H1 (cell line): ENCODE measurements at regions not wholly inside any gene's neighbourhood (a gene's known extent, or its start where the extent isn't known, plus 50 kb on each side); places are given as distances from the start of the nearest gene placed in this dataset.

Experiments used
- CTCF ChIA-PET: fragments of 300-600 bp; sonication (Branson Sonifier 250); formaldehyde crosslinking; loops from one replicate; lab custom pipeline; 2021; ENCODE audit not compliant: partially characterized antibody; lab: Charles Lee
- POLR2A ChIA-PET: fragments of 300-600 bp; sonication (Branson Sonifier 250); formaldehyde crosslinking; loops from one replicate; lab custom pipeline; 2021; ENCODE audit warnings: inconsistent platforms; ENCODE audit not compliant: partially characterized antibody; lab: Charles Lee
- DNase-seq, 2 experiments: peaks; one replicate each; pipeline versions ENCODE4 v3.0.0 to v3.0.0-alpha.2; 2010 to 2022; ENCODE audit warnings: low spot score in 2 of 2, low read depth in 1 of 2, mixed read lengths in 1 of 2
- FAIRE-seq: peaks from 2 replicates; lab custom pipeline; 2011; peaks lifted over from hg19 to GRCh38; lab: Jason Lieb, UNC
- H2AFZ ChIP-seq: 2 replicates; pipeline ENCODE4 v1.8.1; 2012; ENCODE audit warnings: low read length, inconsistent platforms
- H2AK5ac ChIP-seq: 2 replicates; pipeline ENCODE4 v1.6.1; 2013; ENCODE audit warnings: low read depth, low read length
- H2BK120ac ChIP-seq: replicated peaks from 2 replicates; pipeline ENCODE3; 2013; ENCODE audit warnings: low read depth, low read length, inconsistent platforms
- H2BK12ac ChIP-seq: 2 replicates; pipeline ENCODE4 v1.6.1; 2013; ENCODE audit warnings: low read depth, low read length
- H2BK15ac ChIP-seq: 2 replicates; pipeline ENCODE4 v1.6.1; 2013; ENCODE audit warnings: low read length
- H2BK20ac ChIP-seq: 2 replicates; pipeline ENCODE4 v1.6.1; 2013; ENCODE audit warnings: low read length
- H2BK5ac ChIP-seq: 2 replicates; pipeline ENCODE4 v1.6.1; 2013; ENCODE audit warnings: low read depth, low read length
- H3K14ac ChIP-seq: 2 replicates; pipeline ENCODE4 v1.6.1; 2013; ENCODE audit warnings: inconsistent platforms; ENCODE audit not compliant: insufficient read length
- H3K18ac ChIP-seq: 2 replicates; pipeline ENCODE4 v1.6.1; 2013; ENCODE audit warnings: low read length; ENCODE audit errors: extremely low read depth
- H3K23ac ChIP-seq: 2 replicates; pipeline ENCODE4 v1.6.1; 2013; ENCODE audit warnings: inconsistent platforms; ENCODE audit not compliant: insufficient read length
- H3K23me2 ChIP-seq: 2 replicates; pipeline ENCODE4 v1.6.1; 2013; ENCODE audit warnings: low read depth, low read length
- H3K27ac ChIP-seq: 2 replicates; pipeline ENCODE4 v1.6.1; 2011; ENCODE audit warnings: low read depth, low read length, inconsistent platforms
- H3K27me3 ChIP-seq, 4 experiments: replicated peaks in 1 of 4; 1 replicate in 1 of 4; 2 replicates in 3 of 4; pipeline versions ENCODE4 v1.6.1 to v1.8.1; 2011 to 2013; ENCODE audit warnings: low read length in 3 of 4, mild to moderate bottlenecking in 3 of 4, inconsistent platforms in 2 of 4, mixed read lengths in 2 of 4, moderate library complexity in 1 of 4; ENCODE audit not compliant: control insufficient read depth in 3 of 4, insufficient read depth in 3 of 4; ENCODE audit errors: extremely low read depth in 1 of 4
- H3K36me3 ChIP-seq, 4 experiments: 2 replicates each; pipeline versions ENCODE4 v1.6.1 to v1.8.1; 2011 to 2013; ENCODE audit warnings: mild to moderate bottlenecking in 4 of 4, low read length in 3 of 4, moderate library complexity in 2 of 4, control low read depth in 1 of 4, inconsistent platforms in 1 of 4; ENCODE audit not compliant: insufficient read depth in 4 of 4, control insufficient read depth in 2 of 4
- H3K4ac ChIP-seq: replicated peaks from 2 replicates; pipeline ENCODE3; 2013; ENCODE audit warnings: low read length, low read depth, mixed read lengths, inconsistent platforms; ENCODE audit not compliant: insufficient read length
- H3K4me1 ChIP-seq, 4 experiments: replicated peaks in 1 of 4; 1 replicate in 1 of 4; 2 replicates in 3 of 4; pipeline versions ENCODE4 v1.6.1 to v1.8.1; 2011 to 2013; ENCODE audit warnings: low read length in 3 of 4, inconsistent platforms in 2 of 4, mixed read lengths in 1 of 4; ENCODE audit not compliant: insufficient read depth in 4 of 4, control insufficient read depth in 3 of 4
- H3K4me2 ChIP-seq, 2 experiments: 2 replicates each; pipeline versions ENCODE4 v1.6.1 to v1.8.1; 2011 to 2013; ENCODE audit warnings: low read depth in 2 of 2, low read length in 2 of 2, control low read depth in 1 of 2, inconsistent platforms in 1 of 2, mild to moderate bottlenecking in 1 of 2; ENCODE audit not compliant: insufficient read depth in 1 of 2
- H3K4me3 ChIP-seq, 4 experiments: fragments of 200-600, 300-600 bp in 1 of 4; sonication (generic), shearing (Covaris generic), sonication (Bioruptor Twin) in 1 of 4; 2 replicates each; pipeline versions ENCODE4 v1.5.1 to v1.8.1; 2011 to 2016; ENCODE audit warnings: low read length in 4 of 4, low read depth in 3 of 4, control low read depth in 2 of 4, inconsistent platforms in 2 of 4, mild to moderate bottlenecking in 2 of 4, mixed read lengths in 1 of 4, moderate library complexity in 1 of 4; ENCODE audit not compliant: insufficient read depth in 2 of 4; ENCODE audit errors: extremely low read depth in 1 of 4
- H3K56ac ChIP-seq: replicated peaks from 2 replicates; pipeline ENCODE3; 2013; ENCODE audit warnings: low read depth, mild to moderate bottlenecking, mixed read lengths, low read length, inconsistent platforms; ENCODE audit not compliant: insufficient read length
- H3K79me1 ChIP-seq: 2 replicates; pipeline ENCODE4 v1.6.1; 2013; ENCODE audit warnings: low read depth, low read length, control low read depth
- H3K79me2 ChIP-seq, 2 experiments: 2 replicates each; pipeline versions ENCODE4 v1.6.1 to v1.8.1; 2012 to 2013; ENCODE audit warnings: low read length in 2 of 2, mild to moderate bottlenecking in 2 of 2, inconsistent platforms in 1 of 2; ENCODE audit not compliant: insufficient read depth in 2 of 2, control insufficient read depth in 1 of 2
- H3K9ac ChIP-seq, 4 experiments: replicated peaks in 1 of 4; 1 replicate in 1 of 4; 2 replicates in 3 of 4; pipeline versions ENCODE4 v1.6.1 to v1.8.1; 2011 to 2013; ENCODE audit warnings: low read depth in 3 of 4, low read length in 3 of 4, control low read depth in 2 of 4, mild to moderate bottlenecking in 2 of 4, moderate library complexity in 2 of 4, inconsistent platforms in 1 of 4; ENCODE audit errors: extremely low read depth in 1 of 4
- H3K9me3 ChIP-seq, 2 experiments: 2 replicates each; pipeline versions ENCODE4 v1.6.1 to v1.8.1; 2012 to 2013; ENCODE audit warnings: mild to moderate bottlenecking in 2 of 2, moderate library complexity in 2 of 2, control low read depth in 1 of 2, inconsistent platforms in 1 of 2, low read depth in 1 of 2, low read length in 1 of 2, mixed read lengths in 1 of 2; ENCODE audit not compliant: insufficient read depth in 2 of 2
- H4K20me1 ChIP-seq, 2 experiments: replicated peaks in 1 of 2; 2 replicates each; pipeline versions ENCODE3 to v1.8.1; 2011 to 2013; ENCODE audit warnings: inconsistent platforms in 2 of 2, low read length in 2 of 2, mild to moderate bottlenecking in 1 of 2; ENCODE audit not compliant: insufficient read depth in 2 of 2, control insufficient read depth in 1 of 2
- H4K5ac ChIP-seq: 2 replicates; pipeline ENCODE4 v1.6.1; 2013; ENCODE audit warnings: low read length, low read depth, mixed read lengths, inconsistent platforms; ENCODE audit not compliant: insufficient read length
- H4K8ac ChIP-seq: 2 replicates; pipeline ENCODE4 v1.8.0; 2013; ENCODE audit warnings: mild to moderate bottlenecking, moderate library complexity, low read length, inconsistent platforms; ENCODE audit not compliant: insufficient read depth; ENCODE audit errors: extremely low read depth
- H4K91ac ChIP-seq: replicated peaks from 2 replicates; pipeline ENCODE3; 2013; ENCODE audit warnings: low read length, mixed read lengths, inconsistent platforms; ENCODE audit not compliant: insufficient read length
- ASH2L ChIP-seq: fragments of 200-600, 300-600 bp; sonication (generic); IDR thresholded peaks from one replicate; pipeline ENCODE4 v1.7.1; 2017; ENCODE audit warnings: low read length
- KDM5A ChIP-seq: fragments of 200-600 bp; IDR thresholded peaks from 2 replicates; pipeline ENCODE4 v1.7.1; 2012; ENCODE audit warnings: mild to moderate bottlenecking, low read length, inconsistent platforms, mixed read lengths
- MAX ChIP-seq: IDR thresholded peaks from 2 replicates; pipeline ENCODE4 v1.6.1; 2012; ENCODE audit warnings: inconsistent platforms
- WGBS, 2 experiments: shearing (Covaris generic) in 1 of 2; methylation state at CpG; one replicate each; pipeline versions ENCODE4 v1.1.6 to v1.1.7; 2013 to 2015; ENCODE audit warnings: low lambda C conversion rate in 2 of 2, mixed read lengths in 2 of 2, inconsistent platforms in 1 of 2, low coverage in 1 of 2, missing lambda C conversion rate in 1 of 2; ENCODE audit not compliant: insufficient replicate concordance in 2 of 2, insufficient coverage in 1 of 2, insufficient read length in 1 of 2; ENCODE audit errors: extremely low coverage in 1 of 2, missing lambda C conversion rate in 1 of 2; 5-methylcytosine and 5-hydroxymethylcytosine counted together

GRCh38 chr11:11735586-11735985 is 106.2 kb upstream of the USP47 start:
- no peak overlapping the region for H4K91ac ChIP-seq
- peak overlapping the region; percentile 31; the same call in 1 of the 2 replicates for H2BK15ac ChIP-seq
- H2AFZ ChIP-seq, result peak overlapping the region; percentile 16; the same call in 1 of the 2 replicates
- H2BK12ac ChIP-seq, result peak overlapping the region; percentile 55; the same call in 1 of the 2 replicates
- no peak overlapping the region for H2AK5ac ChIP-seq
- no peaks in the 10 kb centered on the region for H3K79me2 ChIP-seq
- no peak overlapping the region; a peak in 1 of 8 replicates for H3K4me3 ChIP-seq
- H4K8ac ChIP-seq, result no peak overlapping the region
- no peak overlapping the region for H3K18ac ChIP-seq
- no peak overlapping the region for H3K23ac ChIP-seq
- ChIA-PET CTCF (interaction anchor here (1.5 to 2.7 kb wide), 2 partner anchors 13 to 52 kb away, joined by 4 to 9 read pairs; no protein-coding TSS in a partner anchor), POLR2A (no interaction called here)
- H4K20me1 ChIP-seq, result no peaks in the 10 kb centered on the region
- no peak overlapping the region for H2BK120ac ChIP-seq
- no peaks in the 10 kb centered on the region; a peak in 1 of 7 replicates for H3K27me3 ChIP-seq
- peaks cover 2 to 6% (median 5%) of the 10 kb centered on the region in 4 experiments; a peak in 5 of 7 replicates for H3K4me1 ChIP-seq
- H3K79me1 ChIP-seq, result no peaks in the 10 kb centered on the region
- H3K9ac ChIP-seq, result no peak overlapping the region
- no peaks in the 10 kb centered on the region for H3K36me3 ChIP-seq
- no peak overlapping the region for H3K4ac ChIP-seq
- H2BK20ac ChIP-seq, result no peak overlapping the region
- peak overlapping the region; percentile 7; the same call in 1 of the 2 replicates for H2BK5ac ChIP-seq
- H4K5ac ChIP-seq, result no peak overlapping the region
- peak in 1 of 2 experiments; percentile 5 for DNase-seq
- H3K56ac ChIP-seq, result no peak overlapping the region
- TF ChIP-seq MAX (peak; percentile 70; the same call in 1 of the 2 replicates), KDM5A (no peak), ASH2L (peak; percentile 48)
- 44% methylated on average over 5 of the region's 5 CpGs; no CpG with 5 or more reads in 1 of the 2 experiments for WGBS, 2 experiments
- peak; percentile 69 for FAIRE-seq
- no peak overlapping the region for H3K27ac ChIP-seq
- no peaks in the 10 kb centered on the region; the same call in 1 of the 2 replicates for H3K23me2 ChIP-seq
- H3K4me2 ChIP-seq, result peak overlapping the region; percentile 16 to 51; a peak in 3 of 4 replicates
- H3K14ac ChIP-seq, result no peak overlapping the region
- H3K9me3 ChIP-seq, result no peaks in the 10 kb centered on the region
